ENCODE measurements at regions not wholly inside any gene's neighbourhood (a gene's known extent, or its start where the extent isn't known, plus 50 kb on each side); places are given as distances from the start of the nearest gene placed in this dataset.

GRCh38 chr22:49518436-49518970 lies 309.2 kb downstream of the BRD1 start:
- TF ChIP-seq MAX (IDR thresholded peaks at IDR 0.05) (no peak), CTCF (IDR thresholded peaks at IDR 0.05 in 2 of 3, conservative IDR thresholded peaks at IDR 0.05 in 1 of 3; ENCODE audit: borderline replicate concordance in 1 of 3, insufficient read depth in 1 of 3, low read depth in 2 of 3, low read length in 2 of 3) (no peak), EZH2phosphoT487 (IDR thresholded peaks at IDR 0.05; ENCODE audit: borderline replicate concordance) (no peak), POLR2AphosphoS5 (IDR thresholded peaks at IDR 0.05; ENCODE audit: low read depth, low read length) (no peak), ELF1 (IDR thresholded peaks at IDR 0.05; ENCODE audit: borderline replicate concordance, low read depth) (no peak), ZBTB33 (IDR thresholded peaks at IDR 0.05; ENCODE audit: extremely low read depth, insufficient replicate concordance, low read length) (no peak), POLR2A (IDR thresholded peaks at IDR 0.05; ENCODE audit: borderline replicate concordance, extremely low read depth, insufficient read depth, insufficient read length) (no peak), EZH2 (IDR thresholded peaks at IDR 0.05) (no peak), SIN3A (IDR thresholded peaks at IDR 0.05; ENCODE audit: low read depth) (no peak)
